NCI-H1105 treated with DMSO at 0.1 percent for 48 hours (cell line): ENCODE measurements at regions not wholly inside any gene's neighbourhood (a gene's known extent, or its start where the extent isn't known, plus 50 kb on each side); places are given as distances from the start of the nearest gene placed in this dataset.
"Not testable (repeated sequence)": the region's sequence is repeated elsewhere in the genome, so short reads cannot be mapped to it uniquely, and the experiment has no call there.

ENCODE experiments used
- DNase-seq: peaks from one replicate; lab custom pipeline; 2025; lab: John Stamatoyannopoulos, UW

- DNase-seq = no peak
These were observed 60.5 kb upstream of the PITX1 start for GRCh38 chr5:135094339-135095051.

- DNase-seq = not testable (repeated sequence)
These were observed 59.5 kb upstream of the PITX1 start for GRCh38 chr5:135093483-135093882.

- DNase-seq = no peak
These were observed 58.4 kb upstream of the PITX1 start for GRCh38 chr5:135092476-135092875.

- DNase-seq = no peak
These were observed 57.3 kb upstream of the PITX1 start for GRCh38 chr5:135091286-135091685.

- no peak for DNase-seq
These were observed 55.9 kb upstream of the PITX1 start for GRCh38 chr5:135089912-135090311.

- DNase-seq = no peak
These were observed 54.9 kb upstream of the PITX1 start for GRCh38 chr5:135088911-135089310.

GRCh38 chr5:135087950-135088349 is 53.9 kb upstream of the PITX1 start:
- no peak for DNase-seq

GRCh38 chr5:135085936-135086725 is 52.1 kb upstream of the PITX1 start:
- no peak for DNase-seq

- DNase-seq = no peak
These were observed 51.3 kb upstream of the PITX1 start for GRCh38 chr5:135085133-135085935.
